HG02588 (cell line): ENCODE measurements at regions not wholly inside any gene's neighbourhood (a gene's known extent, or its start where the extent isn't known, plus 50 kb on each side); places are given as distances from the start of the nearest gene placed in this dataset.
"Not testable (repeated sequence)": the region's sequence is repeated elsewhere in the genome, so short reads cannot be mapped to it uniquely, and the experiment has no call there.

Experiments
- ATAC-seq: cut with Tn5 transposase; IDR thresholded peaks from one replicate; pipeline ENCODE4 v1.9.1; 2021; ENCODE audit warnings: mild to moderate bottlenecking, moderate library complexity; ENCODE audit not compliant: unreplicated experiment

DNA sequence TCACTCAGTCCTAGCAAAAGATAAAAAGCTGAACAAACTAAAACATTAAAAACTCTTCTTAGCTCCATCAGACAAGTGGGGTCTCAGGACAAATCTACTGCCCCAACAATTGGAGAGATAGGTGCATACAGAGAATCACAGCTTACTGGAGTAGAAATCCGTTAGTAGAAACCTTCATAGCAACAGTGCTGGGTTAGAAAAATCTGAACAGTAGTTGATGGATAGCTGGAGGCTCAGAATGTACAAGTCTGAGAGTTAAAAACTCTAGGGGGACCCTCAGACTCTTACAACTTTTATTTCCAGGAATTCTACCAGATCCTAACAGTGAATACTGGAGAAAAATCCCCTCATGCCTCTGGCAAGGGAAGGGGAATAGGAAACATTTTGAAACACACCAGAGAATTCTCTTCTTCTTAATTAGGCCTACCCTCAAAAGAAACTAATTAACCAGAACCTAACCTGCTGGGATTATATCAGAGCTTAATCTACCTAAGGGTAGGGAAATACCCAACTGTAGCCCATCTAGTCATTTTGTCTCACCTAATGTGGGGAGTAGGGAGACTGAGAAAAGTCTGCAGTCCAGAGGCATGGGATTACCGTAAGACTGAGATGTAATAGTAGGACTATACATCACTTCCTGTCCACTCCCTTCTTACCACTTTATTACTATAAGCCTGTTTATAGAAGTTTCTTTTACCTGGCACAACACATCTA, 165.0 kb upstream of the CTSO start:
- ATAC-seq: no peak

DNA sequence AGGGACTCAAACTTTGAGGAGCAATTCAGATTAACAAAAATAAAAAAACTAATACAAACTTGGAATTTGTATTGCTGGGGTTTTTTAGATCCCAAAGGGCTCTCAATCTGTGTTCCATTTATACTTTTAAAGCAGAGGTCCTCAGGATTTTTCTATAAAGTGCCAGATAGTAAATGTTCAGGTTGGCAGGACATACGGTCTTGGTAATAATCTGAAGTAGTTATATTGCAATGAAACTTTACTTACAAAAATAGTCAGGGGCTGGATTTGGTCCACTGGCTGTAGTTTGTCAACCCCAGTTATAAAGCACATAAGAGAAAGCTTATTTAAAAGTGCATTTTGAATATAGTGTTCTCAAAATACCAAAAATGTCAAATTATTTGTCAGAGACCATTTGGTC, 164.1 kb upstream of the CTSO start:
- no peak for ATAC-seq

DNA sequence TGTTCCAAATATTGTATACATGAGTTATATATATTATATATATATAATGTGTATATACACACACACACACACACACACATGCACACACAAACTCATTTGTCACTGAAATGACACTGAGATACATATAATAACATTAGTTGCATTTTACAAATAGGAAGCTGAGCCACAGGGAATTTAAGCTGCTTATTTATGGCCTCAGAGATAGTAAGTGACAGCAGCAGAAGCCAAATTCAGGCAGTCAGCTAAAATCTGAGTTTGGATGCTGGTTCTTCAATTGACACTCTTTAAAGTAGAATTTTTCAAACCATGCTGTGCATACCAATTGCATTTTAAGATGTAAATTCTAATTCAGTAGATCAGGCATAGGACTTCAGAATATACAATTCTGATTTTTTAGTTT, 163.3 kb upstream of the CTSO start:
- no peak for ATAC-seq

DNA sequence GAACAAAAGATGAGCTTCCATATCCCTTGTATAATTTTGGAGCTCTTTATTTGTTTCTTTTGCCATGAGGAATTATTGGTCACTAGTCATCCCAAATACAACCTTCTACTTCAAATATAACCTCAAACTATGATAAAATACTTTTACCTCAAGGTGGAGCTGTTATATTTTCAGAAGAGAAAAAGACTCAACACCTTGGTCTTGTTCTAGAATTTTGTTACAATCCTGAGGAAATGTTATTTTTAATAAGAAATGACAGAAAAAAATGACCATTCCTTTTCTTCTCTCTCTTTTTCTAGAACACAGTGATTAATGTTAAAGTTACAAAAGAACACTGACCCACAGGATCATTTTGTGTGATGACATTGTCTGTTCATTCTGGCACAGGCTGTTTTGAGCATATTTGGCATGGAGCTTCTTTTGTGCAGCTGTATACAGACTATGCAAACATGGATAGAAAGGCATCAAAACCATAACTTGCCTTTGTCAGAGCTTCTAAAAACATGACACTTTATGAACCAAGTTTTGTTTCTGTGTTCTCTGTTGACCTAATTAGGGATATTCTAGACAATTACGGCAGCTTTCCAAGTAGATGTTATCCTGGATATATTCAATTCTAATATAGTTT, 159.6 kb upstream of the CTSO start:
- no peak for ATAC-seq

DNA sequence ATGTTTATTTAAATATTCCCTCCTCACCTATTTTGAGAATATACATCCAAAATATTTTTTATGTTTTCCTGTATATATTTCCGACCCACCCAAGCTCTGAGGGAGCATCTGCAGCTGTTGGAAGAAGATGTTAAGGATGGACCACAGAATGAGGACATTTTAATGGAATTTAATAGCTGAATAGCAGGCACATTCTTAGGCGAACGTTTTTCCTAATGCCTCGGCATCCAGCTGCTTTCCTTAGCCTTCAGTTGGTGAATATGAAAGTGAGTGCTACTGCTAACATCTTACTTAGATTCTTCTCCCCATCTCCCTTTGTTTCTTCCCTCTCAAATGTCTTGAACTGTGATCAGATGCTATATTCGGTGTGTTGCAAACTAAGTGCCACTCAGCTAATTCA, 158.0 kb upstream of the CTSO start:
- ATAC-seq: no peak

DNA sequence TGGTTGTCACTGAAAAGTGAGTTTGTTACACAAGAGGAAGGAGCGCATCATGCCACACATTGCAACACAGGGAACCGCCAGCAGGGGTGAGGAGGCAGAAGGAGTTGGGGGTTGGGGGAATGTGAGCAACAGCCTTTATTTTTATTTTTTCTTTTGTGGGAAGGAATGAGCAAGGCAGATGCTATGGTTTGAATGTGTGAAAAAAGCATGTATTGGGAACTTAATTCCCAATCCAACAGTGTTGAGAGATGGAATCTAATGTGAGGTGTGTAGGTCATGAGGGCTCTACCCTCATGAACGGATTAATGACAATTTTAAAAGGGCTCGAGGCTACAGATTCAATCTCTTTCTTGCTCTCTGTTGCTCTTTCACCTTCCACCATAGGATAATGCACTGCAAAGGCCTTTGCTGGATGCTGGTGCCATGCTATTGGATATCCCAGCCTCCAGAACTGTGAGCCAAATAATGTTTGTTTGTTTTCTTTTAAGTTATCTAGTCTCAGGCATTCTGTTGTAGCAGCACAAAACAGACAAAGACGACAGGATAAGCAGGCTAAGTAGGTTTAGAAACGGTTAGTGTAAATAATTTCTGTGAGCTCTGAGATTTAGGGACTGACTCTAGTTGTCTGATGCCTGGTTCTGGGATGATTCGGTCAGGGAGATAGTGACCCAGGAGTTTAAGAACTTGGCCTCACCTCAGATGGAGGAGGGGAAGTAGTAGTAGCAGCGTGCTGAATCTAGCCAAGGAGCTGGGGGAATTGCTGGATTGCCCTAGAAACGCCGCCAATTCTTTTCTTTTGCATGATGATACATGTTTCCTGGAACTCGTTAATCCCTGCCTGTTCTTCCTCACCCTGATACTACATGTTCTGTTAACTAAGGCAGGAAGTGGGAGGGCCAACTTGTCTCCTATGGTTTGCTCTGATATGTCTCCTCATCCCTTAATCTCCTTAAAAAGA, 156.6 kb upstream of the CTSO start:
- ATAC-seq: no peak

DNA sequence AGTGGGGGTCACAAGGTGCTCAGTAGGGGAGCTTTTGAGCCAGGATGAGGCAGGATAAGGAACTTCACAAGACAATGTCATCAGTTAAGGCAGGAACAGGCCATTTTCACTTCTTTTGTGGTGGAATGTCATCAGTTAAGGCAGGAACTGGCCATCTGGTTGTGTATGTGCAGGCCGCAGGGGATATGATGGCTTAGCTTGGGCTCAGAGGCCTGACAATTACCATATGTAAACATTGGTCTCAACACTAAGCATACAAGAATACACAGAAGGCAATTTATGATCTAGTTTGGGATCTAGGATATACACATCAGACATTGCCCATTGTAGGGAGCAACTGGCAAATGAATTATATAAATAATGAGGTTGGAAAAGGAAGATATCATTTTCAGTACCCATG, 155.4 kb upstream of the CTSO start:
- ATAC-seq: not testable (repeated sequence)

DNA sequence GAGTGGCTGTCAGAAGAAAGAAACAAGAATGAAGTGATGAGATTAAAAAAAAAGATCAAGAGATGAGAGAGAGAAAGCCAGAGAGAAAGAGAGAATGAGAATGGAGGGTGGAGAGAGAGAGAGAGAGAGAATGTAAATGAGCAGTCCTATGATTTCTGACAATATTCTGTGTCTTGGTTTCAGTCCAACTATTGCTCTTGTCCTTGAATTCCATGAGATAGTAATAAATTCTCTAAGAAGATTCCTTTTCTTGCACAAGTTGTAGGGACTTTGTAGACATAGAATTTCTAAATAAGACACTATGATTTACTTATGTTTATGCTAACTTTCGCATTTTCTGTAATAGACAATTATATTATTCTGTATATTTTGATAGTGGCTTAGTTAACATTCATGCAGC, 149.6 kb upstream of the CTSO start:
- ATAC-seq: no peak

DNA sequence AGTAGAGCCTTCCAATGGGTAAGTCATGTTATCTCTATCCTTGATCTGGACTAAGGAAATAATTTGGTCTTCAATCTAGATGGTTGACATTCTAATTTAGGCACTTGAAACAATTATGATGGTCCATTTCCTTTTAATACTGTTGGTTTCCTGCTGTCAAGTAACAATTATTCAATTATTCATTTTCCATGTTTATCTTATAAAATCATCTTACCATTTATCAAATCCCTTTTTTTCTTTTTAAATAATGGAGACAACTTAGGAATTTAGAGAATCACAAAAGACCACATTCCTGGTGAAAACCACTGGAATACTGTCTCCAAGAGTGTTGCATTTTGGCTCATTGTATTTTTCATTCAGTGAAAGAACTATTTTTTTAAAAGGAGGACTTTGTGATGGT, 148.7 kb upstream of the CTSO start:
- ATAC-seq: no peak

DNA sequence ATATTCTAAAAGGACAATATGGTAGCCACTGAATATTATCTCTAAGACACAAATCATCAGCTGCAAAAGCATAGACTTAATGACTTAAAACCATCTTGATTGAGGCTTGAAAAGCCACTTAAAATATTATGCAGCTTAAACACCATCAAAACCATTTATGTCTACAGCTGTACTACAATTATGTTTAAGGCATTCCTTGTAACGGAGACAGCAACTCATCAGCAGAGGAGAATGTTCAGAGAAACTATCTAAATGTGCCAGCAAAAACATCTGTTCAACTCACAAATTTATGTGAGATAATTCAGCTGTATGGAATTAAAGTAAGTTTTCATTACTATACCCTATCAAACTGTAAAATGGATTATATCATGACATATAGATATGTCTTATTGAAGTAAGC, 147.9 kb upstream of the CTSO start:
- no peak for ATAC-seq

DNA sequence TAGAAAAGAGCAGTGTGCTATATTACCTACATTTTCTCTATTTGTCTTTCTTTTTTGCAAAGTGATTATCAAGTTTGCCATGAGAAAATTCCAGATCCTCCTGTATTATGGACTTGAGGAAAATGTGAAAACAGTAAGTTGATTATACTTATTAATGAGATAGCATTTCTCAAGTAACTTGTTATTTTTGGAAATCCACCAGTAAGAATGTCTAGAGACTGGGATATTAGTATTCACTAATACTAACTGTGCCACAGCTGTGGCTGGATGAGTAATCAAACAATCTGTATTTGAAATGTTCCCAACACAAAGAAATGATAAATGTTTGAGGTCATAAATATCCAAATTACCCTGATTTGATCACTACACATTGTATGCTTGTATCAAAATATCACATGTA, 147.0 kb upstream of the CTSO start:
- no peak for ATAC-seq

DNA sequence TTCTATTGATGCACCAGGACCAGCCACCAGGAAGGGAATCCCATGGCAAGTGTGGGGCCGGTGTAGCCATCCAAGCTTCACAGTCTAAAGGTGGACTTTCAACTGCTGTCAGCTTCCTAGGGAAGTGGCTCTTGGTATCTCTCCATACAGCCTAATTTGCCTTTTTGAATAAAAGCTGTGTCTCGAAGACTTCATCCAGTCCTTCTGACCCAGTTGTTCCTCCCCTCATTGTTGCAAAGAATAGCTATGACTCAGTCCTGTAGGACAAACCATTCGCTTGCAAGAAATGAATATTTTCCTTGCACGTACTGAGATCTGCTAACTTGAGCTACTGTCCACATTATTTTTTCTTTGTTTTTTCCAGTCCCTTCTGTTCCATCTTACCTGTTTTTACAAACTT, 145.1 kb upstream of the CTSO start:
- ATAC-seq: no peak

DNA sequence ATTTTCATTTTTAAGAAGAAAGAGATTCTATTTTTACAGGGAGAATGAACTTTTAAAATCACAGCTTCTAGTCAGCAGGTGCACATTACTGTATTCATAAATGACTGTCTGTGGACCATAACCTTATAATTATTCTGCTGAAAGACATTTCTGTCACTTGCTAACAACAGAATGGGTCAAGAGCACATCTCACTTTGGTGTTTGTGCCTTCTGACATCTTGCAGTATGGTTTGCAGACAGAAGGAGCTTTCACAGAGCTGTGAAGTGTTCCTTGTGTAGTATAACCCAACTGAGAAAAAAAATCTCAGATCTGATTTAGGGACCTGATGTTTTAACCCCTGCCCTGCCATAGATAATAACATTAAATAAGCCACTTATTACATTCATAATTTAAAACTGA, 131.4 kb upstream of the CTSO start:
- ATAC-seq: no peak

DNA sequence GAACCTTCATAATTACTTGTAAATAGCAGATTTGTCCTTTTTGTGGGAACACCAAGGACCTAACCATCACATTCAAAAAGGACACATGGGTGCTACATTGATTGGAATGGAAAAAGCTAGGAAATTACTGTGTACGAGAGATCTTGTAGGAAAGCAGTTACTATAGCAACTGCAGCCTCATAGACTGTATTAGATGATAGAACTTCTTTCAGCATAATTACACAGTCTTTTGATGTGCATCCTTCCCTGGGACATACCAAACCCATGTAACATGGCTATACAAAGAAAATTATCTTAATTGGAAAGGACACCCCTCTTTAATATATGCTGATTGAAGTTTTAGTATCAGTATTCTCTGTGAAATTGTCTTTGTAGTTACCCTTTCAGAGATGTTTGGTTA, 130.7 kb upstream of the CTSO start:
- ATAC-seq: no peak

DNA sequence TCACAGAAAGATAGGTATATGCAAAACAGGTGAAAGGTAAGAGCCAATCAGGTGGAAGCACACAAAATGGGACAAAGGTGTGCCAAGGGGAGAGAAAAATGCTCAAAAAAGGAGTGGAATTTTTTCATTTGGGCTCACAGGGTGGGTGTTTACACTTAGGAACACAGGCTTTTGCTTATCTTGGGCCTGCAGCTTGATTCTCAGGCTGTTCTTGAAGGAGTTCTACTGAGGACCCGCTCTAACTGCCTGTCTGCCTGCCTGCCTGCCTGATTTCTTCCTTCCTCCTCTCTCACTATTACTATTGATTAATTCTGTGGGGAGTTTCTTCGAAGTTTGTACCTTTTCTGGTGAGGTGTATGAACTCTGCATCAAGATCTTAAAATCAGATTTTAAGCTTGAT, 120.3 kb upstream of the CTSO start:
- ATAC-seq: no peak

DNA sequence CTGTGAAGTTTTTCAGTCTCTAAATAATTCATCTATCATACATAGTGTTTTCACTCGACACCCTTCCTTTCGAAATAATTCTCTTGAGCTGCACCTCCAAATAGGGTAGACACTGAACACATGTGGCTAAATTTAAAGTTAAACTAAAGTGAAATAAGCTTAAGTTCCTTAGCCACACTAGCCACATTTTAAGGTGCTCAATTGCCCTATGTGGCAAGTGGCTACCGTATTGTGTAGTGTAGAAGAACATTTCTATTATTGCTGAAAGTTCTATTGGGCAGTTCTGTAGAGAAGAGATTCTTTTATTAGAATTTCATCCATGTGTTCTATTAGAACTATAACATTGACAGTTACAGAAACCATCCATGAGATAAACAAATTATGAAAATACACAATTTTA, 107.0 kb upstream of the CTSO start:
- no peak for ATAC-seq

DNA sequence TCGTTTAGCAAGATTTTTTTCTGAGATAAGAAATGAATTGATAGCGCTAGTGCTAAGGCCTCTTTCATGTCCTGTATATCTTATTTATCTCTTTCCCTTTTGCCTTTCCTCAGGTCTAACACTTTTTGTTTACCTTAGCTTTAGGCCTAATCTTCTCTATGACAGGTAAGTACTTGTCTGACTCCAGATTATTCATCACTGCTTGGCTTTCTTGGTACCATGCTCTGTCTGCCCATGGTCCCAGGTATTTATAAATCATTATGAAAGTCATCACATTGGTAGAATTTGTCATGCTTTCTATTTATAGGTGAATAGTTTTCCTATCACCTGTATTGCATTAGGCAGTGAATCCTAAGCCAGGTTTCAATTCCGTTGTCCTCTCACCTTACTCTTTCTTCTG, 99.5 kb upstream of the CTSO start:
- no peak for ATAC-seq

DNA sequence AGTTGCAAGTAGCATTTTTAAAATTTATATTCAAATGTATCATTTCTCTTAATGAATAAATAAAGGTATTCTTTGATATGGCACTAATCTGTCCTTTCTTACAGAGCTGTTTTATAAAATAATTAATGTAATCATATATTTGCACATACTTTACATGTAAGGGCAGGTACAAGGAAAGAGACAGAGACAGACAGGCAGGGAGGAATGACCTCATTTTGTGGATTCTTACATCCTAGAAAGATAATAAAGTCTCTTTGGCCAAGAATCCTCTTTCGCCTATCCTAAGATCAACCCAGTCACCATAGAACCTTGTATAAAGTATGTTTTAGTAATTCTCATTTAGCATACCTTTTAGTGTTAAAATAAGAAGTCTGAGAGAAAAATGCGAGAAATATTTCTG, 98.5 kb upstream of the CTSO start:
- no peak for ATAC-seq

DNA sequence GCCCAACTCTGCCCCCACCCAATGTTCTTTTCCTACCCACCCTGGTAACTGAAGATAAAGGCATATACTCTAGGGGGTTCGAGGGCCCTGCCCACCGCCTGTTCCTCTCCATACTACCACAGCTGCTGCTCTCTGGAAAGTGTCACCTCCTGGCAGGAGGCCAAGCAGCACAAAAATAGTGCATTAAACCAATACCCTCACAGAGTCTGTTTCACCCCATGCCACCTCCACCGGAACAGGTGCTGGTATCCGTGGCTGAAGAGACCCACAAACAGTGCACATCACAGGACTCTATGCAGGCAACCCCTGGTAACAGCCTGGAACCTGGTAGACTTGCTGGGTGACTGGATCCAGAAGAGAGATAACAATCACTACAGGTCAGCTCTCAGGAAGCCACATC, 85.1 kb upstream of the CTSO start:
- ATAC-seq: no peak

DNA sequence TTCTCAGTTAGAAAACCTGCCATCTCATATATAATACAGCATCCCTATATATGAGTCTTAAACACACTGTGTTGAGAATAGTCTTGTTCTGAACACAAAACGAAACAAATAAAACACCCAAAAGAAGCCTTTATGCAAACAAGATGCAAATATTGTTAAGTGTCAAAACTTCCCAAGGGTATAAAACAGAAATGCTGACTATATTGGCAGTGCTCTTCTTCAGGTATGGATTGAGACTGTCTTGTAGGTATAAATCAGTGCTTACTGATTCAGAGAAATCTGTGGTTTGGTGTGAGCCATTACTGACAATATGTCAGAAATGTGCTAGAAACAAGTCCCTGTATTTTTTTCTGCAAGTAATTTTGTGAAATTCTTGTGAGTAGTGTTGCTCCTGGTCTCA, 82.8 kb upstream of the CTSO start:
- ATAC-seq: no peak

DNA sequence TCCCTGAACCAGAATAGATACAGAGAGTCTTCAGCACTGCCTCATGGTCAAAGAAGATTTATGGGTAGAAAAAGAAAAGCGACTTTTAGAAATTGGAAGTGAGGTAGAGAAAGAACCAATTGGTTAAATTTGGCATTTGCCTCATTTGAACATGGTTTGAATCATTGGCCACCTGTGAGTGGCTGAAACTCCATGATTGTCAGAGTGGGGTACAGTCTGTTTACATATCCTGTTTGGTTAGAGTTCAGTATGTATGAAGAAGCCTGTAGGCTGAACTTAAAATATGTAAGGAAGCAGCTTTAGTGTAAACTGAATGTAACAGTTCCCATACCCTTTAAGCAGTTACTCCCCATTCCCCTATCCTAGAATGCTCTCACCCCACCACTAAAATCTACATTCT, 76.0 kb upstream of the CTSO start:
- ATAC-seq: no peak

DNA sequence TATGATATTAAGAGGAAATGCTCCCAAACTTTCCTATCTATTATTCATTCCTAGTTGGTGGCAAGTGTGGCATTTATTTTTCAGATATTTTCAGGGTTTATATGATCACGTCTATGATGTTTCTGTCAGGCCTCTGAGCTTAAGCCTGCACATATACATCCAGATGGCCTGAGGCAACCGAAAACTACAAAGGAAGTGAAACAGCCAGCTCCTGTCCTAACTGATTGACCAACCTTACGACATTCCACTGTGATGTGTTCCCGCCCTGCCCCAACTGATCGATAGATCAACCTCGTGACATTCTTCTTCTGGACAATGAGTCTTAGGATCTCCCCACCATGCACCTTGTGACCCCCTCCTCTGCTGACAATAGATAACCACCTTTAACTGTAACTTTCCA, 67.6 kb upstream of the CTSO start:
- ATAC-seq: no peak
